ENCODE measurements at regions not wholly inside any gene's neighbourhood (a gene's known extent, or its start where the extent isn't known, plus 50 kb on each side); places are given as distances from the start of the nearest gene placed in this dataset.

DNA sequence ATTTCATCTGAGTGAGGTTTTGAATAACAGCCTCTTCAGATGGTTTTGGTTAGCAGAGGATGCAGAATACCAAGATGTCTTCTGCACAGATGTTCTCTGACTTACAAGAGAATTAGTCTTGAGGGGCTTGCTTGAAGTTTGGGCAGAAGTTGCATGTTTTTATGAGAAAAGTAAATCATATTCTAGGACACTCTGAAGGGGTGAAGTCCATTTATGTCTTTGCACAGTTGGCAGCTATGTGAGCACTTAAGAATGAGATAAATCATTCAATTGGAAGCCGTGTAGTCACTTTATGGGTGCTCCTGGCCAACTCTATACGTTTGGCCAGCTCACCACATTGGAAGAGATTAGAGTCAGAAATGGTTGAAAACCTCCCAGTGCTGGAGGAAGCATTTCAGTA is 252.7 kb upstream of the KCNIP4 start:
- in situ Hi-C loops (cut with HindIII; ENCODE audit: extremely low pct_ligation_motif_present, low pct_unique_long_range_greater_than_20kb), result no loop called here
- no peak overlapping the region for H3K4me3 ChIP-seq (replicated peaks in 1 of 3; ENCODE audit: insufficient read depth in 1 of 3, low read depth in 2 of 3, low read length in 3 of 3)
- ChIA-PET POLR2A (no interaction called here), CTCF (ENCODE audit: low intra/inter-chr PET ratio, low total read pairs) (no interaction called here)
- no peak for FAIRE-seq
- H3K27ac ChIP-seq (ENCODE audit: extremely low read length, insufficient read depth, low read length), result no peak overlapping the region
- H3K4me2 ChIP-seq (ENCODE audit: low read depth, low read length), result no peak overlapping the region
- no peaks in the 10 kb centered on the region for H3K27me3 ChIP-seq (ENCODE audit: control insufficient read depth in 1 of 2, insufficient read depth in 2 of 2, low read length in 2 of 2)
- H3K79me2 ChIP-seq (ENCODE audit: insufficient read depth, low read length), result no peaks in the 10 kb centered on the region
- DNase-seq (ENCODE audit: low spot score), result no peak
- ATAC-seq, result no peak
- TF ChIP-seq ZZZ3 (CRISPR knock-in tag; IDR thresholded peaks at IDR 0.05; ENCODE audit: borderline replicate concordance), result no peak
- no peak for TF ChIP-seq RBM39 (IDR thresholded peaks at IDR 0.05; ENCODE audit: low read depth, low read length, poor library complexity, severe bottlenecking)
- no peak for TF ChIP-seq HNF4A (CRISPR knock-in tag; IDR thresholded peaks at IDR 0.05)
- BruUV-seq (replicated peaks), result no TSS peak
- no peaks in the 10 kb centered on the region for H4K20me1 ChIP-seq (ENCODE audit: insufficient read depth, low read length)
- 0% methylated on average over 2 of the region's 2 CpGs for WGBS (ENCODE audit: low lambda C conversion rate)
- intact Hi-C loops (cut with micrococcal nuclease; ENCODE audit: unreplicated experiment), result no loop called here
- H3K9ac ChIP-seq (ENCODE audit: insufficient read depth, low read depth, low read length), result no peak overlapping the region
- no peaks in the 10 kb centered on the region for H3K9me3 ChIP-seq (ENCODE audit: low read length)
- no peak overlapping the region for H2AFZ ChIP-seq (ENCODE audit: low read length)
- no peaks in the 10 kb centered on the region for H3K4me1 ChIP-seq (ENCODE audit: insufficient read depth, low read length)
- H3K36me3 ChIP-seq (replicated peaks in 1 of 2; ENCODE audit: control insufficient read depth in 1 of 2, insufficient read depth in 2 of 2, low read length in 2 of 2), result no peaks in the 10 kb centered on the region

DNA sequence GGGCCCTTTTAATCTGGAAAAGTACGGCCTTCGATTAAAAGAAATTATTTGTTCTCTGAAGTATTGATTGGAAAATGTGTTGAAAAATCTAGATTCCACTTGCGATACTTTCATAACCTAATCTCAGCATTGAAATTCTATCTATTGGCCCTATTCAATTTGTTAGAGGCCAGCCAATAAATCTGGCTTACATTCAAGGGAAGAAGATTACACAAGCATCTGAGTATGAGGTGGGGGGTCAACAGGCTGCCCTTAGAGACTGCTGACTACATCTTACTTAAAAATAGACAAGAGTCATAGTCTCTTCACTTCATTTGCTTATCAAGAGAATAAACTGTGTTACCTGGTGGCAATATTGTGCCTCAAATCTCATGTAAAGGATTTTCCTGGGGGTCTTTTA is 248.0 kb upstream of the KCNIP4 start:
- no peak for FAIRE-seq
- POLR2A ChIA-PET, result no interaction called here
- no peak for TF ChIP-seq AFF4 (CRISPR knock-in tag; IDR thresholded peaks at IDR 0.05)
- TF ChIP-seq ZNF317 (CRISPR knock-in tag; IDR thresholded peaks at IDR 0.05), result no peak
- TF ChIP-seq RCOR2 (CRISPR knock-in tag; IDR thresholded peaks at IDR 0.05), result no peak
- no peak for TF ChIP-seq ZNF546 (CRISPR knock-in tag; conservative IDR thresholded peaks at IDR 0.05)
- TF ChIP-seq, protein P1, sequence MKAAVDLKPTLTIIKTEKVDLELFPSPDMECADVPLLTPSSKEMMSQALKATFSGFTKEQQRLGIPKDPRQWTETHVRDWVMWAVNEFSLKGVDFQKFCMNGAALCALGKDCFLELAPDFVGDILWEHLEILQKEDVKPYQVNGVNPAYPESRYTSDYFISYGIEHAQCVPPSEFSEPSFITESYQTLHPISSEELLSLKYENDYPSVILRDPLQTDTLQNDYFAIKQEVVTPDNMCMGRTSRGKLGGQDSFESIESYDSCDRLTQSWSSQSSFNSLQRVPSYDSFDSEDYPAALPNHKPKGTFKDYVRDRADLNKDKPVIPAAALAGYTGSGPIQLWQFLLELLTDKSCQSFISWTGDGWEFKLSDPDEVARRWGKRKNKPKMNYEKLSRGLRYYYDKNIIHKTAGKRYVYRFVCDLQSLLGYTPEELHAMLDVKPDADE (CRISPR knock-in tag; IDR thresholded peaks at IDR 0.05), result no peak
- TF ChIP-seq ZNF614 (CRISPR knock-in tag; IDR thresholded peaks at IDR 0.05; ENCODE audit: borderline replicate concordance), result no peak
- TF ChIP-seq, protein P2, sequence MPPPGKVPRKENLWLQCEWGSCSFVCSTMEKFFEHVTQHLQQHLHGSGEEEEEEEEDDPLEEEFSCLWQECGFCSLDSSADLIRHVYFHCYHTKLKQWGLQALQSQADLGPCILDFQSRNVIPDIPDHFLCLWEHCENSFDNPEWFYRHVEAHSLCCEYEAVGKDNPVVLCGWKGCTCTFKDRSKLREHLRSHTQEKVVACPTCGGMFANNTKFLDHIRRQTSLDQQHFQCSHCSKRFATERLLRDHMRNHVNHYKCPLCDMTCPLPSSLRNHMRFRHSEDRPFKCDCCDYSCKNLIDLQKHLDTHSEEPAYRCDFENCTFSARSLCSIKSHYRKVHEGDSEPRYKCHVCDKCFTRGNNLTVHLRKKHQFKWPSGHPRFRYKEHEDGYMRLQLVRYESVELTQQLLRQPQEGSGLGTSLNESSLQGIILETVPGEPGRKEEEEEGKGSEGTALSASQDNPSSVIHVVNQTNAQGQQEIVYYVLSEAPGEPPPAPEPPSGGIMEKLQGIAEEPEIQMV (CRISPR knock-in tag; IDR thresholded peaks at IDR 0.05; ENCODE audit: low read depth), result no peak
- no peak for TF ChIP-seq ZNF775 (CRISPR knock-in tag; IDR thresholded peaks at IDR 0.05; ENCODE audit: borderline replicate concordance)
- TF ChIP-seq JUND (CRISPR knock-in tag; IDR thresholded peaks at IDR 0.05), result no peak
- TF ChIP-seq MXD4 (CRISPR knock-in tag; IDR thresholded peaks at IDR 0.05), result no peak
- TF ChIP-seq ZNF589 (CRISPR knock-in tag; conservative IDR thresholded peaks at IDR 0.05), result no peak

More for the DNA sequence above, 248.0 kb upstream of the KCNIP4 start:
- intact Hi-C loops (cut with micrococcal nuclease; ENCODE audit: unreplicated experiment), result no loop called here
- H3K4me2 ChIP-seq (ENCODE audit: low read depth, low read length), result no peak overlapping the region
- H3K27ac ChIP-seq (ENCODE audit: extremely low read length, insufficient read depth, low read length), result no peak overlapping the region
- H3K4me3 ChIP-seq (replicated peaks in 1 of 3; ENCODE audit: insufficient read depth in 1 of 3, low read depth in 2 of 3, low read length in 3 of 3), result no peak overlapping the region
- no peaks in the 10 kb centered on the region for H3K79me2 ChIP-seq (ENCODE audit: insufficient read depth, low read length)
- H3K36me3 ChIP-seq (replicated peaks in 1 of 2; ENCODE audit: control insufficient read depth in 1 of 2, insufficient read depth in 2 of 2, low read length in 2 of 2), result no peaks in the 10 kb centered on the region
- in situ Hi-C loops (cut with HindIII; ENCODE audit: extremely low pct_ligation_motif_present, low pct_unique_long_range_greater_than_20kb), result no loop called here
- no peaks in the 10 kb centered on the region for H3K4me1 ChIP-seq (ENCODE audit: insufficient read depth, low read length)
- no peak overlapping the region for H3K9ac ChIP-seq (ENCODE audit: insufficient read depth, low read depth, low read length)
- no peak overlapping the region for H2AFZ ChIP-seq (ENCODE audit: low read length)
- ATAC-seq (no peak), DNase-seq (ENCODE audit: low spot score) (no peak)
- no TSS peak for BruUV-seq (replicated peaks)
- H3K27me3 ChIP-seq (ENCODE audit: control insufficient read depth in 1 of 2, insufficient read depth in 2 of 2, low read length in 2 of 2), result no peaks in the 10 kb centered on the region
- WGBS (ENCODE audit: low lambda C conversion rate), result 50% methylated on average over 3 of the region's 3 CpGs
- CTCF ChIA-PET (ENCODE audit: low intra/inter-chr PET ratio, low total read pairs), result no interaction called here
- no peaks in the 10 kb centered on the region for H3K9me3 ChIP-seq (ENCODE audit: low read length)
- no peaks in the 10 kb centered on the region for H4K20me1 ChIP-seq (ENCODE audit: insufficient read depth, low read length)
